K562 (cell line): ENCODE measurements at regions not wholly inside any gene's neighbourhood (a gene's known extent, or its start where the extent isn't known, plus 50 kb on each side); places are given as distances from the start of the nearest gene placed in this dataset.

Experiments
- ATAC-seq: fragments of 200-7000 bp; cut with Tn5 transposase; 3 replicates; pipeline ENCODE4 v1.9.1; 2020; ENCODE audit warnings: moderate library complexity
- BruUV-seq: library from RNA; stranded (reverse); fragments of 400-500 nt; replicated peaks from 2 replicates; lab custom pipeline; 2021; lab: Mats Ljungman, UMichigan
- CTCF ChIA-PET: fragments of 300-600 bp; formaldehyde crosslinking; extraction: SDS; loops from one replicate; lab custom pipeline; 2021; ENCODE audit warnings: low intra/inter-chr PET ratio; lab: Yijun Ruan, JAX
- POLR2A ChIA-PET: fragments of 300-600, 350-650 bp; sonication (Branson Sonifier 250); formaldehyde crosslinking; extraction: SDS; loops from one replicate; lab custom pipeline; 2021; ENCODE audit warnings: antibody characterized with exemption, inconsistent platforms; lab: Yijun Ruan, JAX
- DNase-seq, 4 experiments: peaks; one replicate each; pipeline versions ENCODE4 v3.0.0 to v3.0.0-alpha.2; 2011 to 2018; ENCODE audit warnings: low spot score in 3 of 4, mixed read lengths in 3 of 4; ENCODE audit errors: extremely low read depth in 1 of 4
- FAIRE-seq: peaks from 2 replicates; lab custom pipeline; 2011; peaks lifted over from hg19 to GRCh38; lab: Jason Lieb, UNC
- H2AFZ ChIP-seq: 2 replicates; pipeline ENCODE4 v1.6.0; 2011; ENCODE audit warnings: low read depth, low read length, control low read depth, inconsistent platforms
- H3K27ac ChIP-seq: fragments of 200-600 bp; 3 replicates; pipeline ENCODE4 v1.8.0; 2011; ENCODE audit warnings: low read depth, mild to moderate bottlenecking, control low read depth, inconsistent platforms, low read length, moderate library complexity, mixed read lengths; ENCODE audit errors: extremely low read depth
- H3K27me3 ChIP-seq, 2 experiments: fragments of 300-600 bp in 1 of 2; 2 replicates in 1 of 2; 3 replicates in 1 of 2; pipeline versions ENCODE4 v1.6.0 to v1.8.0; 2011; ENCODE audit warnings: inconsistent platforms in 2 of 2, low read length in 2 of 2, mild to moderate bottlenecking in 1 of 2, mixed read lengths in 1 of 2, moderate library complexity in 1 of 2; ENCODE audit not compliant: control insufficient read depth in 2 of 2, insufficient read depth in 2 of 2
- H3K36me3 ChIP-seq: fragments of 300-600 bp; 3 replicates; pipeline ENCODE4 v1.8.0; 2011; ENCODE audit warnings: mild to moderate bottlenecking, low read length, inconsistent platforms; ENCODE audit not compliant: control insufficient read depth, insufficient read depth
- H3K4me1 ChIP-seq, 2 experiments: fragments of 200-600 bp in 1 of 2; replicated peaks in 1 of 2; 2 replicates in 1 of 2; 3 replicates in 1 of 2; pipeline versions ENCODE4 v1.5.1 to v1.8.0; 2011; ENCODE audit warnings: inconsistent platforms in 2 of 2, low read length in 2 of 2, mild to moderate bottlenecking in 1 of 2, mixed read lengths in 1 of 2, moderate library complexity in 1 of 2; ENCODE audit not compliant: control insufficient read depth in 2 of 2, insufficient read depth in 2 of 2
- H3K4me2 ChIP-seq: 2 replicates; pipeline ENCODE4 v1.6.1; 2011; ENCODE audit warnings: low read length, control low read depth, inconsistent platforms, mixed read lengths; ENCODE audit not compliant: insufficient read depth
- H3K4me3 ChIP-seq: fragments of 200-600 bp; sonication (generic), shearing (Covaris generic); 2 replicates; pipeline ENCODE4 v1.5.1; 2016; ENCODE audit warnings: control low read depth, inconsistent platforms
- H3K79me2 ChIP-seq: fragments of 200-600 bp; 3 replicates; pipeline ENCODE4 v1.8.0; 2011; ENCODE audit warnings: low read length, inconsistent platforms; ENCODE audit not compliant: control insufficient read depth, insufficient read depth
- H3K9ac ChIP-seq, 2 experiments: 2 replicates each; pipeline versions ENCODE4 v1.6.0 to v1.6.1; 2011; ENCODE audit warnings: low read depth in 2 of 2, low read length in 2 of 2, control low read depth in 1 of 2, inconsistent platforms in 1 of 2, mild to moderate bottlenecking in 1 of 2, mixed read lengths in 1 of 2; ENCODE audit not compliant: insufficient read depth in 1 of 2
- H3K9me1 ChIP-seq: one replicate; pipeline ENCODE4 v1.6.0; 2011; ENCODE audit warnings: inconsistent platforms, mild to moderate bottlenecking, low read length, moderate library complexity; ENCODE audit not compliant: control insufficient read depth, insufficient read depth
- H3K9me3 ChIP-seq: replicated peaks from 2 replicates; pipeline ENCODE4 v1.5.1; 2011; ENCODE audit warnings: low read depth, low read length, inconsistent platforms; ENCODE audit not compliant: control insufficient read depth, insufficient read depth
- H4K20me1 ChIP-seq: replicated peaks from 2 replicates; pipeline ENCODE4 v1.6.1; 2011; ENCODE audit warnings: low read length, inconsistent platforms, mixed read lengths; ENCODE audit not compliant: control insufficient read depth, insufficient read depth
- CHCHD3 ChIP-seq: fragments of 250-450 bp; sonication (Bioruptor Pico); IDR thresholded peaks from 2 replicates; pipeline ENCODE4 v2.1.2; 2022; ENCODE audit warnings: mild to moderate bottlenecking
- CHD4 ChIP-seq: fragments of 200-600 bp; sonication (generic); IDR thresholded peaks from 3 replicates; pipeline ENCODE4 v1.6.1; 2012; ENCODE audit warnings: low read depth, mild to moderate bottlenecking, mixed read lengths, low read length, inconsistent platforms; ENCODE audit not compliant: insufficient read depth, insufficient replicate concordance, poor library complexity, severe bottlenecking
- ETV5 ChIP-seq: sonication (generic); formaldehyde crosslinking; IDR thresholded peaks from 2 replicates; pipeline ENCODE4 v1.4.0; 2020; ENCODE audit warnings: low read depth, mild to moderate bottlenecking, missing genetic modification reagents
- MYBL2 ChIP-seq, 2 experiments: fragments of 450-650 bp in 1 of 2; sonication (generic) in 1 of 2; formaldehyde crosslinking in 1 of 2; IDR thresholded peaks; 2 replicates each; pipeline versions ENCODE4 v1.6.1 to v1.8.1; 2017 to 2022; ENCODE audit warnings: borderline replicate concordance in 1 of 2, inconsistent platforms in 1 of 2, low read depth in 1 of 2, mild to moderate bottlenecking in 1 of 2, missing genetic modification reagents in 1 of 2, moderate library complexity in 1 of 2
- NFRKB ChIP-seq: fragments of 450-650 bp; IDR thresholded peaks from 2 replicates; pipeline ENCODE4 v1.6.1; 2016; ENCODE audit warnings: low read depth
- RREB1 ChIP-seq: fragments of 250-450 bp; sonication (Bioruptor Pico); IDR thresholded peaks from 2 replicates; pipeline ENCODE4 v1.4.0; 2020
- ZNF212 ChIP-seq: fragments of 450-650 bp; formaldehyde crosslinking; IDR thresholded peaks from 2 replicates; pipeline ENCODE4 v1.4.0; 2020; ENCODE audit warnings: mild to moderate bottlenecking
- ZNF507 ChIP-seq: conservative IDR thresholded peaks from 2 replicates; pipeline ENCODE4 v1.6.1; 2017; ENCODE audit warnings: missing genetic modification characterization, missing compliant biosample characterization
- ZNF512 ChIP-seq: IDR thresholded peaks from 2 replicates; pipeline ENCODE4 v1.6.1; 2016; ENCODE audit warnings: missing genetic modification characterization, missing compliant biosample characterization
- ZNF764 ChIP-seq: fragments of 250-450 bp; sonication (Bioruptor Pico); IDR thresholded peaks from 2 replicates; pipeline ENCODE4 v1.4.0; 2020; ENCODE audit warnings: low read depth, mild to moderate bottlenecking, moderate library complexity
- WGBS: fragments of 100-300 bp; shearing (Covaris generic); methylation state at CpG from one replicate; pipeline ENCODE4 v1.1.6; 2016; ENCODE audit warnings: low coverage, mixed read lengths; ENCODE audit not compliant: insufficient coverage; ENCODE audit errors: missing lambda C conversion rate; 5-methylcytosine and 5-hydroxymethylcytosine counted together
- in situ Hi-C: fragments of 300-500 bp; cut with MboI; formaldehyde crosslinking; loops from 4 replicates; pipeline ENCODE4 v1.15.0; 2018; ENCODE audit warnings: inconsistent platforms, mixed read lengths
- intact Hi-C: fragments of 100-400 bp; cut with micrococcal nuclease; formaldehyde crosslinking; loops from 2 replicates; pipeline ENCODE4 v1.14.2; 2022

DNA sequence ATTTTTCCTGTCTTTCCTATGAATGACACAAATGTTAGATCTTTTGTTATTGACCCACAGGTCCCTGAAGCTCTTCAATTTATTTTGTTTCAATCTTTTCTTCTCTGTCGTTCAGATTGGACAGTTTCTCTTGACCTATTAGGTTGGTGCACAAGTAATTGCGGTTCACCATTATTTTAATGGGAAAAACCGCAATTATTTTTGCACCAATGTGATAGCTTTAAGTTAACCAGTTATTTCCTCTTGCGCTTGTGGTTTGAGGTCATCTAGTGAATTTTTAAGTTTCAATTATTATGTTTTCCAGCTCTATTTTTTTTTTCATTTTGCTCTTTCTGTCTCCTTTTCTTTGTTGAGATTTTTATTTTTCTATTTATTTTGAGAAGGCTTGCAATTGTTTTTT, 399.2 kb downstream of the INHBA start:
- no peak for ATAC-seq

DNA sequence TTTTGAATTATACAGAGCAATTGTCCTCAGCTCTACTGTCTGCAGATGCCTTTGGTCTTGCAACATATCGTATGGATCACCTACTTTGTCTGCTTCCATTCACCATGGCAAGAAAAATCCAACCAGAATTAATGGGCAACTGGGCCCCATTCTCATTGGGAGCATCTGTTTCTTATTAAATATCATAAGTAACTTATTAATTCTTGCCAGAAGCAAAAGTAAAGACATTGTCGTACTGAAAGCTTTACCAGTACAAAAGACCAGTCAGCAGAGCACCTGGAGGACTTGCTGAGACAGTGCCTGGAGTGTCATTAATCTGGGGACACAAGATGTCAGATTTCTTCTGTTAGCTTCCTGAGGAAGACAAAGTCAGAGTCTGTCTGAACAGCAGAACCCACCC, 404.5 kb downstream of the INHBA start:
- H3K9me3 ChIP-seq, result no peaks in the 10 kb centered on the region; the same call in 1 of the 2 replicates
- H2AFZ ChIP-seq, result no peak overlapping the region
- no peaks in the 10 kb centered on the region for H4K20me1 ChIP-seq
- H3K9me1 ChIP-seq, result no peaks in the 10 kb centered on the region
- DNase-seq (no peak), ATAC-seq (no peak), FAIRE-seq (no peak)
- H3K9ac ChIP-seq, result no peak overlapping the region
- H3K4me1 ChIP-seq, result no peaks in the 10 kb centered on the region
- no peak overlapping the region for H3K27ac ChIP-seq
- H3K4me2 ChIP-seq, result no peak overlapping the region
- CTCF ChIA-PET, result no interaction called here
- no peak overlapping the region for H3K4me3 ChIP-seq
- H3K79me2 ChIP-seq, result no peaks in the 10 kb centered on the region
- WGBS, result 0% methylated on average over 2 of the region's 2 CpGs
- no peaks in the 10 kb centered on the region for H3K27me3 ChIP-seq
- no peaks in the 10 kb centered on the region for H3K36me3 ChIP-seq
- in situ Hi-C loops, result no loop called here
- POLR2A ChIA-PET, result no interaction called here
- no TSS peak for BruUV-seq
- intact Hi-C loops, result no loop called here
- no peak for TF ChIP-seq MYBL2 (IDR thresholded peaks at IDR 0.05; ENCODE audit: low read depth)
- no peak for TF ChIP-seq MYBL2 (CRISPR knock-in tag; IDR thresholded peaks at IDR 0.05; ENCODE audit: borderline replicate concordance)
- no peak for TF ChIP-seq ZNF512 (tag)
- TF ChIP-seq ZNF507, result no peak
- no peak for TF ChIP-seq ZNF764 (CRISPR knock-in tag)
- TF ChIP-seq ZNF212 (CRISPR knock-in tag), result no peak
- TF ChIP-seq CHCHD3, result no peak
- no peak for TF ChIP-seq RREB1 (CRISPR knock-in tag)
- TF ChIP-seq CHD4, result no peak

More for the DNA sequence above, 399.2 kb downstream of the INHBA start:
- intact Hi-C loops (no loop called here), in situ Hi-C loops (no loop called here)
- Histone ChIP-seq H3K27ac (no peak overlapping the region), H4K20me1 (no peaks in the 10 kb centered on the region), H2AFZ (no peak overlapping the region), H3K9ac (no peak overlapping the region), H3K4me1 (no peaks in the 10 kb centered on the region), H3K4me3 (no peak overlapping the region), H3K79me2 (no peaks in the 10 kb centered on the region), H3K4me2 (no peak overlapping the region), H3K36me3 (no peaks in the 10 kb centered on the region), H3K9me1 (no peaks in the 10 kb centered on the region), H3K9me3 (no peaks in the 10 kb centered on the region), H3K27me3 (no peaks in the 10 kb centered on the region)
- BruUV-seq, result no TSS peak
- POLR2A ChIA-PET, result no interaction called here
- 8% methylated on average over 4 of the region's 4 CpGs for WGBS
- CTCF ChIA-PET, result no interaction called here
- FAIRE-seq (no peak), DNase-seq (no peak)
- TF ChIP-seq ETV5 (CRISPR knock-in tag) (no peak), NFRKB (no peak)
